Kidney (tissue), 13 donors: ENCODE measurements at regions not wholly inside any gene's neighbourhood (a gene's known extent, or its start where the extent isn't known, plus 50 kb on each side); places are given as distances from the start of the nearest gene placed in this dataset.

ENCODE experiments used
- DNase-seq, 5 donors: peaks; one replicate each; pipeline ENCODE4 v3.0.0-alpha.2; 2013 to 2020
- FAIRE-seq: peaks from 2 replicates; lab custom pipeline; 2012; peaks lifted over from hg19 to GRCh38; lab: Jason Lieb, UNC
- H3K27ac ChIP-seq, 2 donors: one replicate each; pipeline ENCODE4 v1.7.0; 2013; ENCODE audit warnings: low read depth in 2 of 2, low read length in 2 of 2, inconsistent platforms in 1 of 2
- H3K27me3 ChIP-seq: one replicate; pipeline ENCODE4 v1.7.1; 2013; ENCODE audit warnings: low read length, inconsistent platforms; ENCODE audit not compliant: control insufficient read depth, insufficient read depth
- H3K36me3 ChIP-seq, 3 donors: one replicate each; pipeline versions ENCODE4 v1.7.0 to v1.7.1; 2013; ENCODE audit warnings: low read length in 3 of 3, control low read depth in 1 of 3, inconsistent platforms in 1 of 3; ENCODE audit not compliant: insufficient read depth in 3 of 3, control insufficient read depth in 2 of 3
- H3K4me1 ChIP-seq, 3 donors: one replicate each; pipeline versions ENCODE4 v1.7.0 to v1.7.1; 2013; ENCODE audit warnings: low read length in 3 of 3, inconsistent platforms in 1 of 3, low read depth in 1 of 3; ENCODE audit not compliant: control insufficient read depth in 2 of 3, insufficient read depth in 2 of 3
- H3K4me3 ChIP-seq, 3 donors: one replicate each; pipeline versions ENCODE4 v1.7.0 to v1.8.1; 2013; ENCODE audit warnings: low read length in 3 of 3, control low read depth in 1 of 3, inconsistent platforms in 1 of 3
- H3K9ac ChIP-seq, 3 donors: one replicate each; pipeline versions ENCODE4 v1.7.0 to v1.7.1; 2013; ENCODE audit warnings: low read length in 3 of 3, control low read depth in 1 of 3, inconsistent platforms in 1 of 3
- H3K9me3 ChIP-seq, 3 donors: one replicate each; pipeline versions ENCODE4 v1.7.0 to v1.7.1; 2013; ENCODE audit warnings: low read length in 3 of 3, control low read depth in 1 of 3, inconsistent platforms in 1 of 3; ENCODE audit not compliant: control insufficient read depth in 2 of 3, insufficient read depth in 1 of 3
- CTCF ChIP-seq: IDR thresholded peaks from 3 replicates; pipeline ENCODE4 v1.5.1; 2012; ENCODE audit warnings: mild to moderate bottlenecking, moderate library complexity, borderline replicate concordance; ENCODE audit not compliant: insufficient read depth; ENCODE audit errors: extremely low read depth
- intact Hi-C: fragments of 100-400 bp; cut with DNase I; formaldehyde crosslinking; loops from one replicate; pipeline ENCODE4 v1.11.1; 2022
- donor health status: control.
- donor health status: control.
- donor health status: control.
- donor health status: control.
- donor health status: control.
- donor health status: DM: yes; HTN: yes; CAD: no.
- donor health status: Normal renal cell carcinoma (clear cell type).

- no peak overlapping the region for H3K27ac ChIP-seq
- H3K9ac ChIP-seq = no peak overlapping the region
- TF ChIP-seq CTCF = no peak
- no peaks in the 10 kb centered on the region for H3K27me3 ChIP-seq
- no peak overlapping the region for H3K4me3 ChIP-seq
- H3K9me3 ChIP-seq = no peaks in the 10 kb centered on the region
- no peaks in the 10 kb centered on the region for H3K4me1 ChIP-seq
- no peak for DNase-seq
- FAIRE-seq = no peak
- intact Hi-C loops = no loop called here
- H3K36me3 ChIP-seq = no peaks in the 10 kb centered on the region
Observed at GRCh38 chr6:98274691-98275090, 559.7 kb upstream of the POU3F2 start.

GRCh38 chr6:98280492-98280891 lies 553.9 kb upstream of the POU3F2 start:
- DNase-seq (no peak), FAIRE-seq (no peak)
- no peak overlapping the region for H3K9ac ChIP-seq
- no peaks in the 10 kb centered on the region for H3K9me3 ChIP-seq
- no peaks in the 10 kb centered on the region for H3K27me3 ChIP-seq
- H3K27ac ChIP-seq = no peak overlapping the region
- no peaks in the 10 kb centered on the region for H3K36me3 ChIP-seq
- intact Hi-C loops = no loop called here
- no peak for TF ChIP-seq CTCF
- H3K4me3 ChIP-seq = no peak overlapping the region
- no peaks in the 10 kb centered on the region for H3K4me1 ChIP-seq

- Histone ChIP-seq H3K4me1 (no peaks in the 10 kb centered on the region), H3K9me3 (no peaks in the 10 kb centered on the region), H3K36me3 (no peaks in the 10 kb centered on the region), H3K27ac (no peak overlapping the region), H3K9ac (no peak overlapping the region), H3K27me3 (no peaks in the 10 kb centered on the region), H3K4me3 (no peak overlapping the region)
- no peak for DNase-seq
- intact Hi-C loops = no loop called here
- no peak for TF ChIP-seq CTCF
- FAIRE-seq = no peak
Observed at GRCh38 chr6:98286620-98287019, 547.8 kb upstream of the POU3F2 start.

- H3K4me3 ChIP-seq = no peak overlapping the region
- H3K4me1 ChIP-seq = no peaks in the 10 kb centered on the region
- no peak overlapping the region for H3K9ac ChIP-seq
- H3K27ac ChIP-seq = no peak overlapping the region
- intact Hi-C loops = no loop called here
- no peak for TF ChIP-seq CTCF
- FAIRE-seq = no peak
- DNase-seq = no peak
- H3K9me3 ChIP-seq = no peaks in the 10 kb centered on the region
- no peaks in the 10 kb centered on the region for H3K27me3 ChIP-seq
- no peaks in the 10 kb centered on the region for H3K36me3 ChIP-seq
Observed at GRCh38 chr6:98287876-98288275, 546.5 kb upstream of the POU3F2 start.
